Sigmoid colon (tissue), 6 donors: ENCODE measurements at regions not wholly inside any gene's neighbourhood (a gene's known extent, or its start where the extent isn't known, plus 50 kb on each side); places are given as distances from the start of the nearest gene placed in this dataset.

Experiments used
- DNase-seq: peaks from one replicate; pipeline ENCODE4 v3.0.0-alpha.2; 2019
- H3K27ac ChIP-seq, 4 donors: fragments of 200-600 bp; sonication (generic); one replicate each; pipeline ENCODE4 v1.5.1; 2016 to 2019; ENCODE audit warnings: mild to moderate bottlenecking in 1 of 4
- H3K27me3 ChIP-seq, 3 donors: fragments of 200-600 bp; sonication (generic); one replicate each; pipeline ENCODE4 v1.5.1; 2019; ENCODE audit warnings: mild to moderate bottlenecking in 1 of 3
- H3K36me3 ChIP-seq, 4 donors: fragments of 200-600 bp; sonication (generic); one replicate each; pipeline ENCODE4 v1.5.1; 2016 to 2019
- H3K4me1 ChIP-seq, 4 donors: fragments of 200-600 bp; sonication (generic); one replicate each; pipeline ENCODE4 v1.5.1; 2017 to 2019
- H3K4me3 ChIP-seq, 4 donors: fragments of 200-600 bp; sonication (generic); one replicate each; pipeline ENCODE4 v1.5.1; 2017 to 2019; ENCODE audit warnings: mild to moderate bottlenecking in 2 of 4, moderate library complexity in 1 of 4
- H3K9me3 ChIP-seq, 4 donors: fragments of 200-600 bp in 3 of 4; sonication (generic) in 3 of 4; one replicate each; pipeline versions ENCODE4 v1.5.1 to v1.6.1; 2013 to 2019
- CTCF ChIP-seq, 4 experiments: fragments of 450-650 bp in 3 of 4; fragments of 200-600 bp in 1 of 4; IDR thresholded peaks; one replicate each; pipeline ENCODE4 v1.5.1; 2016 to 2019; ENCODE audit warnings: antibody characterized with exemption in 4 of 4, mild to moderate bottlenecking in 3 of 4, moderate library complexity in 2 of 4
- EP300 ChIP-seq, 4 donors: sonication (generic); formaldehyde crosslinking; IDR thresholded peaks; one replicate each; pipeline ENCODE4 v1.6.1; 2017; ENCODE audit warnings: antibody characterized with exemption in 4 of 4
- POLR2A ChIP-seq, 2 donors: fragments of 450-650 bp; IDR thresholded peaks; one replicate each; pipeline ENCODE4 v1.6.1; 2016; ENCODE audit warnings: antibody characterized with exemption in 2 of 2, mild to moderate bottlenecking in 2 of 2, moderate library complexity in 2 of 2
- POLR2AphosphoS5 ChIP-seq, 4 donors: sonication (generic); formaldehyde crosslinking; IDR thresholded peaks; one replicate each; pipeline ENCODE4 v1.6.1; 2017; ENCODE audit warnings: antibody characterized with exemption in 4 of 4
- WGBS, 2 donors: extraction: QIAGEN DNeasy Blood & Tissue Kit; methylation state at CpG; one replicate each; pipeline ENCODE4 v1.1.7; 2013; 5-methylcytosine and 5-hydroxymethylcytosine counted together
- intact Hi-C: fragments of 100-400 bp; cut with DNase I; formaldehyde crosslinking; loops from one replicate; pipeline ENCODE4 v1.15.1; 2023
- donor health status: healthy with polysubstance abuse.
- donor health status: healthy.

GRCh38 chr5:68060382-68060781 lies 155.2 kb upstream of the PIK3R1 start:
- no peak for TF ChIP-seq CTCF (IDR thresholded peaks at IDR 0.05)
- no peak for TF ChIP-seq POLR2A (IDR thresholded peaks at IDR 0.05)
- no peak for TF ChIP-seq POLR2AphosphoS5 (IDR thresholded peaks at IDR 0.05)
- no peak for TF ChIP-seq EP300 (IDR thresholded peaks at IDR 0.05)
- 92 to 97% methylated on average over 1 of the region's 1 CpG for WGBS, 2 donors
- DNase-seq = no peak
- no peak overlapping the region for H3K4me3 ChIP-seq
- intact Hi-C loops = no loop called here
- H3K4me1 ChIP-seq = no peaks in the 10 kb centered on the region
- peaks cover 0 to 3% (median 0%) of the 10 kb centered on the region in 4 donors for H3K9me3 ChIP-seq
- no peaks in the 10 kb centered on the region for H3K27me3 ChIP-seq
- no peaks in the 10 kb centered on the region for H3K36me3 ChIP-seq
- H3K27ac ChIP-seq = no peak overlapping the region

GRCh38 chr5:68057191-68057590 lies 158.4 kb upstream of the PIK3R1 start:
- no peak overlapping the region for H3K4me3 ChIP-seq
- no peaks in the 10 kb centered on the region for H3K4me1 ChIP-seq
- H3K27ac ChIP-seq = no peak overlapping the region
- no peaks in the 10 kb centered on the region for H3K27me3 ChIP-seq
- no peak for DNase-seq
- 52 to 80% methylated on average over 4 of the region's 4 CpGs for WGBS, 2 donors
- H3K9me3 ChIP-seq = peaks cover 0 to 3% (median 0%) of the 10 kb centered on the region in 4 donors
- H3K36me3 ChIP-seq = no peaks in the 10 kb centered on the region
- intact Hi-C loops = no loop called here
- TF ChIP-seq EP300 (IDR thresholded peaks at IDR 0.05) (no peak), CTCF (IDR thresholded peaks at IDR 0.05) (no peak), POLR2A (IDR thresholded peaks at IDR 0.05) (no peak), POLR2AphosphoS5 (IDR thresholded peaks at IDR 0.05) (no peak)

- intact Hi-C loops = no loop called here
- no peaks in the 10 kb centered on the region for H3K27me3 ChIP-seq
- no peak for TF ChIP-seq POLR2AphosphoS5 (IDR thresholded peaks at IDR 0.05)
- TF ChIP-seq EP300 (IDR thresholded peaks at IDR 0.05) = no peak
- no peak for TF ChIP-seq CTCF (IDR thresholded peaks at IDR 0.05)
- no peak for TF ChIP-seq POLR2A (IDR thresholded peaks at IDR 0.05)
- DNase-seq = no peak
- H3K36me3 ChIP-seq = no peaks in the 10 kb centered on the region
- no peak overlapping the region for H3K27ac ChIP-seq
- H3K4me1 ChIP-seq = no peaks in the 10 kb centered on the region
- 98% methylated on average over 1 of the region's 1 CpG for WGBS, 2 donors
- no peak overlapping the region for H3K4me3 ChIP-seq
- no peaks in the 10 kb centered on the region for H3K9me3 ChIP-seq
Observed at GRCh38 chr5:68055686-68056085, 159.9 kb upstream of the PIK3R1 start.

- intact Hi-C loops = no loop called here
- WGBS, 2 donors = 12 to 38% methylated on average over 4 of the region's 4 CpGs
- TF ChIP-seq POLR2AphosphoS5 (IDR thresholded peaks at IDR 0.05) = no peak
- TF ChIP-seq CTCF (IDR thresholded peaks at IDR 0.05) = no peak
- no peak for TF ChIP-seq POLR2A (IDR thresholded peaks at IDR 0.05)
- TF ChIP-seq EP300 (IDR thresholded peaks at IDR 0.05) = no peak
- Histone ChIP-seq H3K27me3 (no peaks in the 10 kb centered on the region), H3K9me3 (no peaks in the 10 kb centered on the region), H3K36me3 (no peaks in the 10 kb centered on the region), H3K4me1 (no peaks in the 10 kb centered on the region), H3K4me3 (no peak overlapping the region), H3K27ac (no peak overlapping the region)
- DNase-seq = no peak
Observed at GRCh38 chr5:68054638-68055037, 160.9 kb upstream of the PIK3R1 start.

GRCh38 chr5:68053202-68053601 lies 162.4 kb upstream of the PIK3R1 start:
- no peak overlapping the region for H3K27ac ChIP-seq
- no peaks in the 10 kb centered on the region for H3K27me3 ChIP-seq
- DNase-seq = no peak
- TF ChIP-seq POLR2AphosphoS5 (IDR thresholded peaks at IDR 0.05) (no peak), POLR2A (IDR thresholded peaks at IDR 0.05) (no peak), CTCF (IDR thresholded peaks at IDR 0.05) (no peak), EP300 (IDR thresholded peaks at IDR 0.05) (no peak)
- H3K4me3 ChIP-seq = no peak overlapping the region
- H3K36me3 ChIP-seq = no peaks in the 10 kb centered on the region
- no peaks in the 10 kb centered on the region for H3K9me3 ChIP-seq
- no peaks in the 10 kb centered on the region for H3K4me1 ChIP-seq
- intact Hi-C loops = no loop called here
